ENCODE measurements at regions not wholly inside any gene's neighbourhood (a gene's known extent, or its start where the extent isn't known, plus 50 kb on each side); places are given as distances from the start of the nearest gene placed in this dataset.

GRCh38 chr11:70811915-70812314 is 413.6 kb downstream of the CTTN start:
- H3K4me1 Mint-ChIP-seq = no peaks in the 10 kb centered on the region
- intact Hi-C loops (cut with micrococcal nuclease) = no loop called here
- ATAC-seq (ENCODE audit: low read depth) (no peak), DNase-seq (no peak)
- ChIA-PET POLR2A (no interaction called here), CTCF (no interaction called here)
- H3K27ac Mint-ChIP-seq = no peak overlapping the region
- no peaks in the 10 kb centered on the region for H3K9me3 Mint-ChIP-seq
- TF ChIP-seq CTCF (IDR thresholded peaks at IDR 0.05) = no peak
- H3K36me3 Mint-ChIP-seq (ENCODE audit: low read depth) = no peaks in the 10 kb centered on the region
- no peaks in the 10 kb centered on the region for H3K27me3 Mint-ChIP-seq
- no peak overlapping the region for H3K4me3 Mint-ChIP-seq

GRCh38 chr11:70812472-70812871 is 414.1 kb downstream of the CTTN start:
- ChIA-PET POLR2A (no interaction called here), CTCF (no interaction called here)
- no peak for DNase-seq
- no peak for ATAC-seq (ENCODE audit: low read depth)
- Mint-ChIP-seq H3K4me3 (no peak overlapping the region), H3K27ac (no peak overlapping the region), H3K36me3 (ENCODE audit: low read depth) (no peaks in the 10 kb centered on the region), H3K27me3 (no peaks in the 10 kb centered on the region), H3K9me3 (no peaks in the 10 kb centered on the region), H3K4me1 (no peaks in the 10 kb centered on the region)
- intact Hi-C loops (cut with micrococcal nuclease) = no loop called here
- TF ChIP-seq CTCF (IDR thresholded peaks at IDR 0.05) = no peak

- Mint-ChIP-seq H3K9me3 (no peaks in the 10 kb centered on the region), H3K36me3 (ENCODE audit: low read depth) (no peaks in the 10 kb centered on the region), H3K4me1 (no peaks in the 10 kb centered on the region), H3K4me3 (no peak overlapping the region), H3K27me3 (no peaks in the 10 kb centered on the region), H3K27ac (no peak overlapping the region)
- intact Hi-C loops (cut with micrococcal nuclease) = no loop called here
- ATAC-seq (ENCODE audit: low read depth) (no peak), DNase-seq (no peak)
- ChIA-PET CTCF (no interaction called here), POLR2A (no interaction called here)
- no peak for TF ChIP-seq CTCF (IDR thresholded peaks at IDR 0.05)
These were observed 415.3 kb downstream of the CTTN start for GRCh38 chr11:70813651-70814050.

- H3K9me3 Mint-ChIP-seq = no peaks in the 10 kb centered on the region
- intact Hi-C loops (cut with micrococcal nuclease) = loop anchor here (5.0 kb wide), 1 partner anchor 747 kb away; no protein-coding TSS in a partner anchor
- ATAC-seq (ENCODE audit: low read depth) = no peak
- no peaks in the 10 kb centered on the region for H3K4me1 Mint-ChIP-seq
- no peak overlapping the region for H3K4me3 Mint-ChIP-seq
- no peak for TF ChIP-seq CTCF (IDR thresholded peaks at IDR 0.05)
- no peak for DNase-seq
- ChIA-PET CTCF (no interaction called here), POLR2A (no interaction called here)
- H3K36me3 Mint-ChIP-seq (ENCODE audit: low read depth) = no peaks in the 10 kb centered on the region
- no peaks in the 10 kb centered on the region for H3K27me3 Mint-ChIP-seq
- no peak overlapping the region for H3K27ac Mint-ChIP-seq
These were observed 417.1 kb downstream of the CTTN start for GRCh38 chr11:70815485-70815832.

- H3K36me3 Mint-ChIP-seq (ENCODE audit: low read depth) = no peaks in the 10 kb centered on the region
- H3K9me3 Mint-ChIP-seq = no peaks in the 10 kb centered on the region
- intact Hi-C loops (cut with micrococcal nuclease) = loop anchor here (5.0 kb wide), 1 partner anchor 746 kb away; no protein-coding TSS in a partner anchor
- no peak overlapping the region for H3K4me3 Mint-ChIP-seq
- DNase-seq = no peak
- H3K27me3 Mint-ChIP-seq = no peaks in the 10 kb centered on the region
- ChIA-PET CTCF (no interaction called here), POLR2A (no interaction called here)
- H3K4me1 Mint-ChIP-seq = no peaks in the 10 kb centered on the region
- ATAC-seq (ENCODE audit: low read depth) = no peak
- no peak overlapping the region for H3K27ac Mint-ChIP-seq
- TF ChIP-seq CTCF (IDR thresholded peaks at IDR 0.05) = no peak
These were observed 417.9 kb downstream of the CTTN start for GRCh38 chr11:70816156-70816678.
